Fibroblast of mammary gland (primary cell): ENCODE measurements at regions not wholly inside any gene's neighbourhood (a gene's known extent, or its start where the extent isn't known, plus 50 kb on each side); places are given as distances from the start of the nearest gene placed in this dataset.
"Not testable (repeated sequence)": the region's sequence is repeated elsewhere in the genome, so short reads cannot be mapped to it uniquely, and the experiment has no call there.

ENCODE experiments used
- DNase-seq: peaks from one replicate; pipeline ENCODE4 v3.0.0-alpha.2; 2010; ENCODE audit warnings: low read depth
- H3K4me3 ChIP-seq: 2 replicates; pipeline ENCODE4 v1.5.1; 2011; ENCODE audit warnings: low read depth, mild to moderate bottlenecking, low read length, moderate library complexity; ENCODE audit not compliant: control insufficient read depth
- TF ChIP-seq, protein P1 (sequence below): conservative IDR thresholded peaks from 2 replicates; pipeline ENCODE4 v1.5.1; 2011; ENCODE audit warnings: low read depth, low read length, inconsistent platforms; ENCODE audit not compliant: control insufficient read depth, insufficient read depth

DNA sequence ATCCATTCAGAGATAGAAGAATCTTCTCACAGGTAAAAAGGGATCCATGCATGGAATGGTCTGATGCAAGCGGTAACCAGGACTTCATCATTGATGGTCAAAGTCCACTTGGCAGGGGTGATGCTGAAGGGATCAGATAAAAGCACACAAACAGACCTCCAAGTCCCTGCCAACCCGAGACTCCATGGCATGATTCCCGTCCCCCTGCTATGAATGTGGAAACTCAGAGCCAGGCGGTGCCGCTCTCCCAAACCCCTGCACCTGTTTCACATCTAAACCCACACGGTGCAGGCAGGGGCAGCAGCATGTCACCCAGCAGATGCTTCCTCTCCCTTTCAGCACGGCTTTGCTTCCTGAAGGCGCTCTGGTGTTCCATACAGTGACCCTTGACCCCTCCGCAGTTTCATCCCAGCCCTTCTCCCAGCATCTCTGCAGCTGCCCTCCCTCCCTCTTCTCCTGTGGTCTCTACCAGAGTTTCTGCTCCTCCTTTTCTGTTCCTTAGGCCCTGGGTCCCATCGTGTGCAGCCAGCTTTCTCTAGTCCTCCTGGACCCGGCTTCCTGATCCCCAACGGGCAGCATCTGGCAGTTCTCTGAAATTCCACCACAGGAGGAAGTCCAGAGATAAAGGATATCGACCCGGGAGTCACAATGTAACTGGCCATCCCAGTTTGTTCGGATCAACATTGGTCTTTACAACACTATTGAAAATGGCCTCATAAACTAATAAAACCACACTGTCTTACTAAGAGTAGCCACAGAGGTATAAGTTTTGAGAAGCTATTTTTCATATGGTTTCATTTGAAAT is 235.0 kb downstream of the TTLL2 start:
- H3K4me3 ChIP-seq, result no peak overlapping the region
- no peak for DNase-seq
- TF ChIP-seq, protein P1, sequence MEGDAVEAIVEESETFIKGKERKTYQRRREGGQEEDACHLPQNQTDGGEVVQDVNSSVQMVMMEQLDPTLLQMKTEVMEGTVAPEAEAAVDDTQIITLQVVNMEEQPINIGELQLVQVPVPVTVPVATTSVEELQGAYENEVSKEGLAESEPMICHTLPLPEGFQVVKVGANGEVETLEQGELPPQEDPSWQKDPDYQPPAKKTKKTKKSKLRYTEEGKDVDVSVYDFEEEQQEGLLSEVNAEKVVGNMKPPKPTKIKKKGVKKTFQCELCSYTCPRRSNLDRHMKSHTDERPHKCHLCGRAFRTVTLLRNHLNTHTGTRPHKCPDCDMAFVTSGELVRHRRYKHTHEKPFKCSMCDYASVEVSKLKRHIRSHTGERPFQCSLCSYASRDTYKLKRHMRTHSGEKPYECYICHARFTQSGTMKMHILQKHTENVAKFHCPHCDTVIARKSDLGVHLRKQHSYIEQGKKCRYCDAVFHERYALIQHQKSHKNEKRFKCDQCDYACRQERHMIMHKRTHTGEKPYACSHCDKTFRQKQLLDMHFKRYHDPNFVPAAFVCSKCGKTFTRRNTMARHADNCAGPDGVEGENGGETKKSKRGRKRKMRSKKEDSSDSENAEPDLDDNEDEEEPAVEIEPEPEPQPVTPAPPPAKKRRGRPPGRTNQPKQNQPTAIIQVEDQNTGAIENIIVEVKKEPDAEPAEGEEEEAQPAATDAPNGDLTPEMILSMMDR, result no peak

DNA sequence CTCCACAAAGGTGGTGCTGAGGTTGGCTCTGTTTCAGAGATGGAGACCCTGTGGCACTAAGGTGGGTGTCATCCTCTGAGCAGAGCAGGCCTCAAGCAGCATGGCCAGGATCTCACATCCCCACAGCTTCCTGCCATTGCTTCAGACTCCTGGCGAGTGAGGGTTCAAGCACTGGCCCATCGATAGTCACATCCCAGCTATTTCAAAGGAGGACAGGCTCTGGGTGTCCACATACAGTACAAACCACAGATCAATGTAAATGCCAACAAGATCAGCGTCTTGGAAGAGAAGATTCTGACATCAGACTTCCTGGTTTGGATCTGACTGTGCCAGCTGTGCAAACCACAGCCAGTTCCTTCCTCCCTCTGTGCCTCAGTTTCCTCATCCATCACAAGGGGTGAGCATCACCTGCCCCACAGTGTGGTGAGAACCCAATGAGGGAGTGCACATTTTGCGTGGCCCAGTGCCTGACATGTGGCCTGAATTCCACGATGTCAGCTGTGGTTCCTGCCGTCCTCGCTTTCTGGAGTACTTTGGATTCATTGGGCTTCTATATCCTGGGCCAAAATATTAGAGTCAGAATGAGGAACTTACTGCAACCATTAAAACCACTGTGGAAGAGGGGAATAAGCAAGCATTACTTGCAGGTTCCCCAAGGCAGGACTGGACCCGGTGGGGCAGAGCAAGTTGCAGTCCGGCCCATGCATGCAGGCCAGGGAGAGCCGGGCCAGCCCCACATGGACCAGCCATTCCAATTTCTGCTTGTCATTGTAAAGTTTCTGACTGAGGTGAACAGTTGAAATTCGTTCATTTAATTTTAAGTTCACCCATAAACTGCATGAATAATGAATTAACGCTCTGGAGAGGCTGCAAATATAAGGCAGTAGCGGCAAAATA is 236.0 kb downstream of the TTLL2 start:
- H3K4me3 ChIP-seq, result no peak overlapping the region
- TF ChIP-seq, protein P1, result no peak
- no peak for DNase-seq

DNA sequence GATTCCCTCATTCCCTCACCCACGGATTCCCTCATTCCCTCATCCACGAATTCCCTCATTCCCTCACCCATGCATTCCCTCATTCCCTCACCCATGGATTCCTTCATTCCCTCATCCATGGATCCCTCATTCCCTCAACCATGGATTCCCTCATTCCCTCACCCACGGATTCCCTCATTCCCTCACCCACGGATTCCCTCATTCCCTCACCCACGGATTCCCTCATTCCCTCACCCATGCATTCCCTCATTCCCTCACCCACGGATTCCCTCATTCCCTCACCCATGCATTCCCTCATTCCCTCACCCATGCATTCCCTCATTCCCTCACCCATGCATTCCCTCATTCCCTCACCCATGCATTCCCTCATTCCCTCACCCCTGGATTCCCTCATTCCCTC is 238.0 kb downstream of the TTLL2 start:
- not testable (repeated sequence) for H3K4me3 ChIP-seq

DNA sequence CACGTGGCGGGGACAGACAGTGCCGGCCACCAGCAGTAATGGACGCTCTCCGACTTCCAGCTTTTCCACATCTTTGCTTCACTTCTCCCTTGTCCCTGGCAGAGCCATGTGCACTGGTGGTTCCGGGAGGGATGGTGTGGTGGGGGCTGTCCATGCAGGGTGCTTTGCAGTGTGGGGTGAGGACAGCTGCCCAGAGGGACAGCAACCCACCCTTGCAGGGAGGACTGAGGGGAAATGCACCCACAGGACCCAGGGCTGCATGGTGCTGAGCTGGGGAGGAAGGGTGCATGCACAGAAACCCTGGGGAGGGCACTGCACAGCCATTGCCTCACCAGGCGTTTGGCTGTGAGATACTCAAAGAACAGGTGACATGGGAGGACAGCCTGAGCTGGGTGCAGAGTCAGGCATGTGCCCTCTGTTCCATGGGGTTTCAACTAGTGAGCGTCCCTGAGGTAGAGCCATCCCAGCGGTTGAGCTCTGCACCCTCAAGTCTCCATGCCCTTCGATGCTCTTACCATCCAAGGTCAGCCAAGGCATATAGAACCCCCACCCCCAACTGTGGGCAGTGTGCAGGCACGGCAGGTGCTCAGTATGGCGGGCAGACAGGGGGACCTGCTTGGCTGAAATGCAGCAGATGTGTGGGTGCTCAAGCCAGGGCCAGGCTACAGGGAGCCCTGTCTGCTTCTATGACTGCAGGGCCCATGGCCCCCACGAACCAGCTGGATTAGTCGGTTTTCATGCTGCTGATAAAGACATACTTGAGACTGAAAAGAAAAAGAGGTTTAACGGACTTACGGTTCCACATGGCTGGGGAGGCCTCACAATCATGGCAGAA is 239.7 kb downstream of the TTLL2 start:
- DNase-seq, result no peak
- no peak overlapping the region for H3K4me3 ChIP-seq
- TF ChIP-seq, protein P1, result no peak

More for the DNA sequence above, 238.0 kb downstream of the TTLL2 start:
- not testable (repeated sequence) for DNase-seq

DNA sequence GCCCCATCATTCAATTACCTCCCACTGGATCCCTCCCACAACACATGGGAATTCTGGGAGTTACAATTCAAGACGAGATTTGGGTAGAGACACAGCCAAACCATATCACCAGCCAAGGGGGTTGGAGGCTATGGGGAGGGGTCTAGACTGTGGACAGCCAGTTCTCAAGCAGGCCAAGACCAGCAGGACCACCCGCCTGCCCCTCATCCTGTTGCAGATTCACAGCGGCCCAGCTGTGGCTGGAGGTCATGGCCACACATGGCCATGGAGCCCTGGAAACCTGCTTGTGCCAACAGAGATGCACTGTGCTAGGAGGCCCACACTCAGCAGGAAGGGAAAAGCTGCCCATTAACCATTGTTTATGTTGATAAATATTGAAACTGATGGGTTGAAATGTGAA is 240.5 kb downstream of the TTLL2 start:
- TF ChIP-seq, protein P1, result no peak
- H3K4me3 ChIP-seq, result no peak overlapping the region
- no peak for DNase-seq

DNA sequence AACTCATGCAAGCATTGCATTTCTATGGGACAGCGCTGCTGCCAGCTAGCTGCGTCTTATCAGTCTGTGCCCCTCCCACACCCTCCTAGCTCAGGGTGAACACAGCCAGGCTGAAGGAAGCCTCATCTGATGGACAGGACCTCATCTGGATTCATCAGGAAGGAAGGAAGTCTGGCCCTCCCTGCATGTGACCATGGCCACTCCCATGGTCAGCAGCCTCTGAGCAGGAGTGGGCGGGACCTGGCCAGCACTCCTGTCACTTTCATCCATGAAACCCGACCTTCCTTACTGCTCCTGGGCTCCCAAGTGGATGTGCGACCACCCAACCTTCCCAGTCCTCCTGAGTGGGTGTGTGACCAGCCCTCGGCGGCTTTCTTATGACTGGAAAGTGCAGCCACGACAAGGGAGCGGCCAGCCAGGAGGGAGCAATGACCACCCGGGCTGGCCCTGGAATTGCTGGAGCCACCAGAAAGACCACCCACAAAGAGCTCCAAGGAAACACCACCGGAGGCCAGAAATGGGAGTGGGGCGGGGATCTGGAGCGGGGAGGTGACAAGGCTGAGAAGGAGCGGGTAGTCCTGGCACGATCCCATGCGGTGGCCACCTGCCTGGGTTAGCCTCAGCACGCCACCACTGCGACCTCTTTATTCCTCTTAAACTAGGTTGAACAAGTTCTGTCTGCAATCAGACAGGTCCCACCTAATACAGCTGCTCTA is 241.2 kb downstream of the TTLL2 start:
- DNase-seq, result no peak
- no peak overlapping the region for H3K4me3 ChIP-seq
- TF ChIP-seq, protein P1, result no peak
